Neural progenitor cell (in vitro differentiated cells): ENCODE measurements at regions not wholly inside any gene's neighbourhood (a gene's known extent, or its start where the extent isn't known, plus 50 kb on each side); places are given as distances from the start of the nearest gene placed in this dataset.
"Not testable (repeated sequence)": the region's sequence is repeated elsewhere in the genome, so short reads cannot be mapped to it uniquely, and the experiment has no call there.

ENCODE experiments used
- DNase-seq: peaks from one replicate; pipeline ENCODE4 v3.0.0-alpha.2; 2016; ENCODE audit warnings: low spot score
- H2AFZ ChIP-seq: fragments of 200-600 bp; sonication (generic); replicated peaks from 2 replicates; pipeline ENCODE4 v1.6.1; 2016; ENCODE audit warnings: antibody characterized with exemption
- H3F3A ChIP-seq: fragments of 200-600 bp; sonication (generic); 2 replicates; pipeline ENCODE4 v1.6.1; 2016; ENCODE audit warnings: antibody characterized with exemption, low read depth
- H3K27ac ChIP-seq: fragments of 200-600 bp; sonication (generic); 2 replicates; pipeline ENCODE4 v1.5.1; 2016; ENCODE audit warnings: mild to moderate bottlenecking
- H3K27me3 ChIP-seq: fragments of 200-600 bp; sonication (generic); 2 replicates; pipeline ENCODE4 v1.6.1; 2016; ENCODE audit warnings: mild to moderate bottlenecking, moderate library complexity
- H3K36me3 ChIP-seq: fragments of 200-600 bp; sonication (generic); 2 replicates; pipeline ENCODE4 v1.5.1; 2016
- H3K4me1 ChIP-seq: fragments of 200-600 bp; sonication (generic); 2 replicates; pipeline ENCODE4 v1.6.1; 2016; ENCODE audit warnings: mixed run types
- H3K4me2 ChIP-seq: fragments of 200-600 bp; sonication (generic); 2 replicates; pipeline ENCODE4 v1.6.1; 2016
- H3K4me3 ChIP-seq: fragments of 200-600 bp; sonication (generic); 2 replicates; pipeline ENCODE4 v1.5.1; 2016
- H3K79me2 ChIP-seq: fragments of 200-600 bp; sonication (generic); 2 replicates; pipeline ENCODE4 v1.6.1; 2016; ENCODE audit warnings: low read depth
- H3K9ac ChIP-seq: fragments of 200-600 bp; sonication (generic); 2 replicates; pipeline ENCODE4 v1.6.1; 2016
- H3K9me3 ChIP-seq: fragments of 200-600 bp; sonication (generic); 2 replicates; pipeline ENCODE4 v1.5.1; 2016; ENCODE audit warnings: low read depth
- H4K20me1 ChIP-seq: fragments of 200-600 bp; sonication (generic); 2 replicates; pipeline ENCODE4 v1.6.1; 2016; ENCODE audit warnings: low read depth
- H3K27ac Mint-ChIP-seq: 3 replicates; pipeline ENCODE4 v1.8.0; 2021; ENCODE audit warnings: mixed read lengths
- H3K27me3 Mint-ChIP-seq: 2 replicates; pipeline ENCODE4 v1.8.0; 2022; ENCODE audit warnings: low read depth, mild to moderate bottlenecking, inconsistent platforms, moderate library complexity, mixed read lengths; ENCODE audit not compliant: insufficient read depth
- H3K36me3 Mint-ChIP-seq: 3 replicates; pipeline ENCODE4 v1.8.0; 2021; ENCODE audit warnings: mixed read lengths
- H3K4me1 Mint-ChIP-seq: 3 replicates; pipeline ENCODE4 v1.8.0; 2021; ENCODE audit warnings: mixed read lengths
- H3K4me3 Mint-ChIP-seq: 3 replicates; pipeline ENCODE4 v1.8.0; 2021; ENCODE audit warnings: mild to moderate bottlenecking, moderate library complexity, mixed read lengths
- H3K9me3 Mint-ChIP-seq: 3 replicates; pipeline ENCODE4 v1.8.0; 2020; ENCODE audit warnings: mixed read lengths
- CTCF ChIP-seq: fragments of 200-600 bp; sonication (generic); IDR thresholded peaks from 2 replicates; pipeline ENCODE4 v1.5.1; 2017; ENCODE audit warnings: antibody characterized with exemption, mild to moderate bottlenecking
- EZH2 ChIP-seq: fragments of 200-600 bp; sonication (generic); IDR thresholded peaks from 2 replicates; pipeline ENCODE4 v1.6.1; 2017; ENCODE audit warnings: antibody characterized with exemption, mild to moderate bottlenecking, moderate library complexity
- EZH2phosphoT487 ChIP-seq: fragments of 200-600 bp; sonication (generic); IDR thresholded peaks from 2 replicates; pipeline ENCODE4 v1.6.1; 2017; ENCODE audit warnings: antibody characterized with exemption

GRCh38 chr14:22249770-22250169, 339.3 kb downstream of the DAD1 start:
- Histone ChIP-seq H3K79me2 (no peaks in the 10 kb centered on the region), H2AFZ (no peak overlapping the region), H4K20me1 (no peaks in the 10 kb centered on the region), H3K4me2 (no peak overlapping the region), H3K9me3 (no peaks in the 10 kb centered on the region), H3K27ac (no peak overlapping the region), H3F3A (no peaks in the 10 kb centered on the region), H3K4me1 (no peaks in the 10 kb centered on the region), H3K9ac (no peak overlapping the region), H3K4me3 (no peak overlapping the region), H3K27me3 (no peaks in the 10 kb centered on the region), H3K36me3 (no peaks in the 10 kb centered on the region)
- DNase-seq: no peak
- H3K4me3 Mint-ChIP-seq: no peak overlapping the region
- TF ChIP-seq EZH2phosphoT487: no peak
- TF ChIP-seq CTCF: no peak
- TF ChIP-seq EZH2: no peak
- peaks cover 2% of the 10 kb centered on the region for H3K27me3 Mint-ChIP-seq
- H3K36me3 Mint-ChIP-seq: no peaks in the 10 kb centered on the region
- H3K27ac Mint-ChIP-seq: no peak overlapping the region
- peaks cover 8% of the 10 kb centered on the region for H3K4me1 Mint-ChIP-seq
- H3K9me3 Mint-ChIP-seq: no peaks in the 10 kb centered on the region

GRCh38 chr14:22243971-22244581, 344.9 kb downstream of the DAD1 start:
- no peak overlapping the region for H3K9ac ChIP-seq
- H3K4me1 Mint-ChIP-seq: no peaks in the 10 kb centered on the region
- no peaks in the 10 kb centered on the region for H3K9me3 Mint-ChIP-seq
- H3K4me1 ChIP-seq: no peaks in the 10 kb centered on the region
- no peak overlapping the region for H3K27ac ChIP-seq
- no peak for DNase-seq
- no peak overlapping the region for H3K27ac Mint-ChIP-seq
- no peaks in the 10 kb centered on the region for H3K36me3 Mint-ChIP-seq
- peaks cover 7% of the 10 kb centered on the region for H3K27me3 Mint-ChIP-seq
- no peaks in the 10 kb centered on the region for H3F3A ChIP-seq
- no peaks in the 10 kb centered on the region for H3K9me3 ChIP-seq
- no peak overlapping the region for H2AFZ ChIP-seq
- no peak overlapping the region for H3K4me3 Mint-ChIP-seq
- TF ChIP-seq CTCF (no peak), EZH2 (no peak), EZH2phosphoT487 (no peak)
- H3K4me2 ChIP-seq: no peak overlapping the region
- H3K79me2 ChIP-seq: no peaks in the 10 kb centered on the region
- no peaks in the 10 kb centered on the region for H3K36me3 ChIP-seq
- no peak overlapping the region for H3K4me3 ChIP-seq
- H4K20me1 ChIP-seq: no peaks in the 10 kb centered on the region
- H3K27me3 ChIP-seq: no peaks in the 10 kb centered on the region

- not testable (repeated sequence) for H3K4me2 ChIP-seq, H3K36me3 ChIP-seq, H3K27ac Mint-ChIP-seq, H3F3A ChIP-seq, H3K4me3 Mint-ChIP-seq, H3K4me3 ChIP-seq, H3K4me1 ChIP-seq, H3K9me3 ChIP-seq, H3K9ac ChIP-seq, H3K36me3 Mint-ChIP-seq, H2AFZ ChIP-seq, H4K20me1 ChIP-seq, H3K4me1 Mint-ChIP-seq, H3K79me2 ChIP-seq, DNase-seq, H3K9me3 Mint-ChIP-seq, H3K27me3 ChIP-seq, H3K27me3 Mint-ChIP-seq, H3K27ac ChIP-seq
These were observed 350.7 kb downstream of the DAD1 start for GRCh38 chr14:22238320-22238719.

GRCh38 chr14:22233377-22233776, 355.6 kb downstream of the DAD1 start:
- no peaks in the 10 kb centered on the region for H3K9me3 ChIP-seq
- no peak for DNase-seq
- H3K36me3 ChIP-seq: no peaks in the 10 kb centered on the region
- Mint-ChIP-seq H3K9me3 (peaks cover 8% of the 10 kb centered on the region), H3K36me3 (no peaks in the 10 kb centered on the region), H3K4me1 (no peaks in the 10 kb centered on the region), H3K27ac (no peak overlapping the region), H3K27me3 (no peaks in the 10 kb centered on the region), H3K4me3 (no peak overlapping the region)
- no peak overlapping the region for H3K9ac ChIP-seq
- no peak overlapping the region for H3K4me2 ChIP-seq
- no peak overlapping the region for H3K4me3 ChIP-seq
- H3F3A ChIP-seq: no peaks in the 10 kb centered on the region
- H3K79me2 ChIP-seq: no peaks in the 10 kb centered on the region
- no peaks in the 10 kb centered on the region for H3K27me3 ChIP-seq
- no peak overlapping the region for H3K27ac ChIP-seq
- TF ChIP-seq EZH2phosphoT487 (no peak), EZH2 (no peak), CTCF (no peak)
- H4K20me1 ChIP-seq: no peaks in the 10 kb centered on the region
- H2AFZ ChIP-seq: no peak overlapping the region
- H3K4me1 ChIP-seq: no peaks in the 10 kb centered on the region
